GM12864 (cell line): ENCODE measurements at regions not wholly inside any gene's neighbourhood (a gene's known extent, or its start where the extent isn't known, plus 50 kb on each side); places are given as distances from the start of the nearest gene placed in this dataset.
"Not testable (repeated sequence)": the region's sequence is repeated elsewhere in the genome, so short reads cannot be mapped to it uniquely, and the experiment has no call there.

Experiments used
- DNase-seq: peaks from one replicate; pipeline ENCODE4 v3.0.0-alpha.2; 2011; ENCODE audit warnings: low read depth
- H3K4me3 ChIP-seq: 2 replicates; pipeline ENCODE4 v1.5.1; 2011; ENCODE audit warnings: mild to moderate bottlenecking, low read depth, low read length, control low read depth
- TF ChIP-seq, protein P1 (sequence below): IDR thresholded peaks from 2 replicates; pipeline ENCODE4 v1.5.1; 2011; ENCODE audit warnings: low read depth, mild to moderate bottlenecking, moderate library complexity, low read length, control low read depth, inconsistent platforms; ENCODE audit errors: missing control alignments

DNA sequence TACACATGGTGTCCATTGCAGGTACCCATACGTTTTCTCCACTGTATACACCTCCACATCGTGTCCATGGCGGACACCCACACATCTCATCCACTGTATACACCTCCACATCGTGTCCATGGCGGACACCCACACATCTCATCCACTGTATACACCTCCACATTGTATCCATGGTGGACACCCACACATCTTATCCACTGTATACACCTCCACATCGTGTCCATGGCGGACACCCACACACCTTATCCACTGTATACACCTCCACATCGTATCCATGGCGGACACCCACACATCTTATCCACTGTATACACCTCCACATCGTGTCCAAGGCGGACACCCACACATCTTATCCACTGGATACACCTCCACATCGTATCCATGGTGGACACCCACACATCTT lies 50.4 kb upstream of the TTC34 start:
- not testable (repeated sequence) for H3K4me3 ChIP-seq, DNase-seq

GRCh38 chr1:2853711-2854110 lies 52.2 kb upstream of the TTC34 start:
- no peak overlapping the region for H3K4me3 ChIP-seq
- TF ChIP-seq, protein P1, sequence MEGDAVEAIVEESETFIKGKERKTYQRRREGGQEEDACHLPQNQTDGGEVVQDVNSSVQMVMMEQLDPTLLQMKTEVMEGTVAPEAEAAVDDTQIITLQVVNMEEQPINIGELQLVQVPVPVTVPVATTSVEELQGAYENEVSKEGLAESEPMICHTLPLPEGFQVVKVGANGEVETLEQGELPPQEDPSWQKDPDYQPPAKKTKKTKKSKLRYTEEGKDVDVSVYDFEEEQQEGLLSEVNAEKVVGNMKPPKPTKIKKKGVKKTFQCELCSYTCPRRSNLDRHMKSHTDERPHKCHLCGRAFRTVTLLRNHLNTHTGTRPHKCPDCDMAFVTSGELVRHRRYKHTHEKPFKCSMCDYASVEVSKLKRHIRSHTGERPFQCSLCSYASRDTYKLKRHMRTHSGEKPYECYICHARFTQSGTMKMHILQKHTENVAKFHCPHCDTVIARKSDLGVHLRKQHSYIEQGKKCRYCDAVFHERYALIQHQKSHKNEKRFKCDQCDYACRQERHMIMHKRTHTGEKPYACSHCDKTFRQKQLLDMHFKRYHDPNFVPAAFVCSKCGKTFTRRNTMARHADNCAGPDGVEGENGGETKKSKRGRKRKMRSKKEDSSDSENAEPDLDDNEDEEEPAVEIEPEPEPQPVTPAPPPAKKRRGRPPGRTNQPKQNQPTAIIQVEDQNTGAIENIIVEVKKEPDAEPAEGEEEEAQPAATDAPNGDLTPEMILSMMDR = no peak
- no peak for DNase-seq

DNA sequence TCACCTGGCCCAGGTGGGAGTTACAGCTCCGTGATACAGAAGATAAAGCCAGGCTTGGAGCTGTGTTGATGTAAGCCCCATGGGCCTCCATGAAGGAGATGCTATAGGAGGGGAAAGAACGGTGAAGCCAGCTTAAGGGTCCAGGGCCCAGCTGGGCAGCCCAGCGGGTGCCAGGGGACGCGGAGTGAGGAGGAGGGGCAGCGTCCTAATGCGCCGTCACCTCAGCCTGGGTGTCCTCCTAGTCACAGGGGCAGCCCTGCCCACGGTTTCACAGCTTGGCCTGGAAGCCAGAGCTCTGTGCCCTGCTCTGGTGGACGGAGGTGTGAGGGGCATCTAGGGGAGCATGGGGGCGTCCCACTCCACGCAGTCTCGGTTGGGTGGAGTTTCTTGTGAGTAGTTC lies 52.7 kb upstream of the TTC34 start:
- TF ChIP-seq, protein P1 = no peak
- no peak overlapping the region for H3K4me3 ChIP-seq
- no peak for DNase-seq

GRCh38 chr1:2854611-2855010 lies 53.1 kb upstream of the TTC34 start:
- no peak overlapping the region for H3K4me3 ChIP-seq
- no peak for DNase-seq
- TF ChIP-seq, protein P1 = no peak

DNA sequence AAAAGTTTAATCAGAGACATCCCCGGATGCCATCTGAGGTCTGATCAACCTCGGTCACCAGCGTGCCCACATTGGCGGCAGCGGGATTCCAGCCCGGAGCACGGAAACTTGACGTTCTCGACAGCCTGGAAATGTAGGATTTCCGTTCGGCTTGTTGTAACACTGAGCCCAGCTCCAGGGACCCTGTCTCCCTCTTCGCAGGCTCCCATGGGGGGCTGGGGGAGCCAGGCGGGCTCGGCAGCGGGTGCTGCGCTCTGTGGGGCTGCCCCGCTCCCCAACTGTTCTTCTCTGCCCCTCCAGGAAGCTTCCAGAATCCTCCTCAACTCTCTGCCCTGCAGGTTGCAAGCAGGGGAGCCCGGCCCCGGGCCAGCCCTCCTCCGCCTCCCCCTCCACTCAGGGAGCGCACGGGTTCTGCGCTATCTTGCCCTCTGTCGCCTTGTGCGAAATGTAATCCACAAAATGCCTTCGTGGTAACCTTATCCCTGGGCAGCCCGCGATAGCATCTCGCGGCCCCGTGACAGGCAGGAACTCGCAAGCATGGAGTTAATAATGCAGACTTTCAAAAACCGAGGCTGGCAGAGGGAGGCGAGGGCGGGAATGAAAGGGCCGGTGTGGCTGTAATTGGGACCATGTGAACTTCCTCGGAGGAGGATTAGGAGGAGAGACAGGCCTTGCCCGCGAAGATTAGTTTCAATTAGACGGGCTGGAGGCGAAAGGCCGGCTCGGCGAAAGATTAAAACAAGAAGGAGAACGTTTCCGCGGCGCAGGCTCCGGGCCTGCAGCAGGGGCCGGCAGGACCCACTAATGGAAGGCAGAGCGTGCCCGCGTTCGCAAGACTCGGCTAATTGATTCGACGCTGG lies 53.9 kb upstream of the TTC34 start:
- DNase-seq = no peak
- no peak overlapping the region for H3K4me3 ChIP-seq
- TF ChIP-seq, protein P1 = no peak

GRCh38 chr1:2856066-2856390 lies 54.5 kb upstream of the TTC34 start:
- DNase-seq = no peak
- TF ChIP-seq, protein P1 = no peak

DNA sequence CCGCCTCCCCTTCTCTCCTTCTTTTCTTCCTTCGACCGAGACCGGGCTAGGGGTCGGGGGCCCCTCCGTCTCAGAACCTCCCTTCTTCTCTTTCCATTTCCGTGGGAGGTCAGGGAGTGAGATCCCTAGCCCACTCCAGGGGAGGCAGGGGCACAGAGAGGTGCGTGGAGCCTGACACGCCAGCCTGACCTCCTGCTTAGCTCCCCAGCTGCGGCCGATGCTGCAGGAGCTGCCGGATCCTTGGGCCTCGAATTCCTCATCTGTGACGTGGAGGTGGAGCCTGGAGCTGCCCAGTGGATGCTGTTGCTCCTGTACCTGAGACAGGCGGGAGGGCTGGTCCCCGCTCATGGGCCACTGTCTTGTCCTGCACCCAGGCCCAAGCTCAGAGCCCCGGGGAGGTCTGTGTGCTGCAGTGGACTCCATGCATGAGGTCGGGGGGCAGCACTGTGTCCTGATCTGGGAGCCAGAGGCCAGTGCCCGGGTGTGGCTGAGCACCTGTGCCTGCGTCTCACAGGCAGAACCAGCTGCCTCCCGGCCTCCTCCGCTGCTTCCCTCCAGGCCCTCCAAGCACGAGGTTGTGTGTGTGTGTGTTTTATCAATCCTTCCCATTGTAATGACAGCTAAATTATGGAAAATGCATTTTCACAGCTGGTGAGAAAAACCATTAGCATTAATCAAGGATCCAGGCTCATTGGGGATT lies 55.3 kb upstream of the TTC34 start:
- TF ChIP-seq, protein P1 = no peak
- no peak for DNase-seq
- H3K4me3 ChIP-seq = no peak overlapping the region

More at GRCh38 chr1:2856066-2856390, 54.5 kb upstream of the TTC34 start:
- H3K4me3 ChIP-seq = no peak overlapping the region
